GM10266 (cell line): ENCODE measurements at regions not wholly inside any gene's neighbourhood (a gene's known extent, or its start where the extent isn't known, plus 50 kb on each side); places are given as distances from the start of the nearest gene placed in this dataset.

Experiments used
- DNase-seq: peaks from one replicate; pipeline ENCODE4 v3.0.0; 2012; ENCODE audit errors: extremely low spot score
- TF ChIP-seq, protein P1 (sequence below): IDR thresholded peaks from 2 replicates; pipeline ENCODE4 v1.5.1; 2012; ENCODE audit warnings: mild to moderate bottlenecking, low read depth; ENCODE audit not compliant: control insufficient read depth, insufficient read depth; ENCODE audit errors: missing control alignments

- no peak for DNase-seq
- TF ChIP-seq, protein P1, sequence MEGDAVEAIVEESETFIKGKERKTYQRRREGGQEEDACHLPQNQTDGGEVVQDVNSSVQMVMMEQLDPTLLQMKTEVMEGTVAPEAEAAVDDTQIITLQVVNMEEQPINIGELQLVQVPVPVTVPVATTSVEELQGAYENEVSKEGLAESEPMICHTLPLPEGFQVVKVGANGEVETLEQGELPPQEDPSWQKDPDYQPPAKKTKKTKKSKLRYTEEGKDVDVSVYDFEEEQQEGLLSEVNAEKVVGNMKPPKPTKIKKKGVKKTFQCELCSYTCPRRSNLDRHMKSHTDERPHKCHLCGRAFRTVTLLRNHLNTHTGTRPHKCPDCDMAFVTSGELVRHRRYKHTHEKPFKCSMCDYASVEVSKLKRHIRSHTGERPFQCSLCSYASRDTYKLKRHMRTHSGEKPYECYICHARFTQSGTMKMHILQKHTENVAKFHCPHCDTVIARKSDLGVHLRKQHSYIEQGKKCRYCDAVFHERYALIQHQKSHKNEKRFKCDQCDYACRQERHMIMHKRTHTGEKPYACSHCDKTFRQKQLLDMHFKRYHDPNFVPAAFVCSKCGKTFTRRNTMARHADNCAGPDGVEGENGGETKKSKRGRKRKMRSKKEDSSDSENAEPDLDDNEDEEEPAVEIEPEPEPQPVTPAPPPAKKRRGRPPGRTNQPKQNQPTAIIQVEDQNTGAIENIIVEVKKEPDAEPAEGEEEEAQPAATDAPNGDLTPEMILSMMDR = no peak
These were observed 84.0 kb upstream of the ITPRID2 start for GRCh38 chr2:181807526-181807925.

DNA sequence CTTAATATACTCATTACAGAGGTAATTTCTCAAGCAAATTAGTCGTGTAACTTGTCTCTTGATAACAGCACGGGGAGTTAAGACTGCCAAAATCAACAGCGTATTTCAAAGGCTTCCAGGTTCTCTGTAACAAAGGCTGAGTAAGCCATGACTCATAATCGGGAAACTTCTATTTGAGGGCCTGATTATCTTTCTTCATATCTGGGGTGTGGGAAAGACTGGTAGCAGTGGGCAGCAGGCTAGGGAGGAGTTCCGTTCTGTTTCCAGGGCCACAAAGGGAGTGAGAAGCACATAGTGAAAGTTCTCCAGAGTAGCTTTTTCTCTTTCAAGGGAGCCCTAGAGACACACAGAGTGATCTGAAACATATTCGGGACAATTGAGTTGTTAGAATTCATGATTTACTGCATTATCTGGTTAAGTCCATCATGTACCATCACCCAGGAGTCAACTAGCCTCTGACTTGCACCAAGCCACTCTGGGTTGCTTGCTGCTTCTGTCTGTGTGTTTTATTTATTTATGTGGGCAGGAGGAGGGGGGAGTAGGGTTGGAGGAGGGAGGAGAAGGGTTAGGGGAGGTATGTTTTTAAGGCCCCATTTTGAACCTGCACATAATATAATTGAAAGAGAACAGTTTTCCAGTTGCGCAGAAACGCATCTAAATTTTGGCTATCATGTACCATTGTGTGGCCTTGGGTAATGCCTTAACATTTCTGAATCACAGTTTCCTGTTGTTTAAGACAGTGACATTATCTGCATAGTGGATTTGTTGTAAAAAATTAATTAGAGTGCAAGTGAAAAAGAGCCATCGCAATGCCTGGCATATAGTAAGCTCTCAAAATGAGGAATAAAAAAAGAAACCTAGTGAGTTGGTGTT, 80.5 kb upstream of the ITPRID2 start:
- TF ChIP-seq, protein P1 = no peak
- DNase-seq = no peak

- TF ChIP-seq, protein P1 = no peak
- DNase-seq = no peak
These were observed 79.3 kb upstream of the ITPRID2 start for GRCh38 chr2:181812106-181812743.

DNA sequence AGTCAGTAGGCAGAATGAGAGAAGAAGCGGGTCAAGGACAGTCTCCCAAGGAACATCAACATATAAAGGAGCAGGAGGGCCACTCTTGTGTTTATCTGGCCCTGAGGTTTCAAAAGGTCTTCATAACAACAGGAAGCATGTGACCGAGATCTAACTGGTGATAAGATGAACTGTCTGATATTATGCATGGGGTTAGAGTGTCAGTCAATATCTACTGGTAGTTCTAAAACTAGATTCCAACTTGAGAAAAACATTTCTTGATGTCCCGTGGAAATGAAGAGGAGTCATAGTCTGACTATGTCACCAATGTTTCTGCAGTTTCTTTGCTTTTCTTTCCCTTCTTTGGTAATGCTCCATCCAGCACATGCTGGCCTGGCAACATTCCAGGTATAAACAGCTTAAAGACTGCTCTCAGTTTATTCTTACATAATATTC, 77.5 kb upstream of the ITPRID2 start:
- TF ChIP-seq, protein P1 = no peak
- no peak for DNase-seq

GRCh38 chr2:181817509-181817908, 74.0 kb upstream of the ITPRID2 start:
- no peak for DNase-seq
- TF ChIP-seq, protein P1 = no peak

GRCh38 chr2:181818058-181818680, 73.4 kb upstream of the ITPRID2 start:
- TF ChIP-seq, protein P1 = no peak
- no peak for DNase-seq
